Endothelial cell of umbilical vein (primary cell): ENCODE measurements at regions not wholly inside any gene's neighbourhood (a gene's known extent, or its start where the extent isn't known, plus 50 kb on each side); places are given as distances from the start of the nearest gene placed in this dataset.

Experiments
- BruUV-seq: library from RNA; stranded (reverse); fragments of 400-500 nt; replicated peaks from 2 replicates; lab custom pipeline; 2021; lab: Mats Ljungman, UMichigan
- CTCF ChIA-PET: fragments of 300-600, 350-600 bp; sonication (Branson Sonifier 250); formaldehyde crosslinking; loops from one replicate; lab custom pipeline; 2021; ENCODE audit warnings: antibody characterized with exemption, inconsistent platforms; lab: Charles Lee
- POLR2A ChIA-PET: fragments of 300-600, 350-600 bp; sonication (Branson Sonifier 250); formaldehyde crosslinking; loops from one replicate; lab custom pipeline; 2021; ENCODE audit warnings: antibody characterized with exemption, inconsistent platforms; lab: Charles Lee
- DNase-seq: peaks from one replicate; pipeline ENCODE4 v3.0.0-alpha.2; 2011; ENCODE audit warnings: low read depth, low spot score
- FAIRE-seq: peaks from 2 replicates; lab custom pipeline; 2011; peaks lifted over from hg19 to GRCh38; lab: Jason Lieb, UNC
- H2AFZ ChIP-seq: 2 replicates; pipeline ENCODE4 v1.6.0; 2012; ENCODE audit warnings: low read depth, low read length, control low read depth, inconsistent platforms
- H3K27ac ChIP-seq: 2 replicates; pipeline ENCODE4 v1.5.1; 2011; ENCODE audit warnings: low read depth, mild to moderate bottlenecking, control low read depth, low read length, moderate library complexity; ENCODE audit not compliant: insufficient read depth
- H3K27me3 ChIP-seq, 2 experiments: 2 replicates each; pipeline versions ENCODE4 v1.6.0 to v1.6.1; 2011; ENCODE audit warnings: low read length in 2 of 2, mixed read lengths in 1 of 2; ENCODE audit not compliant: control insufficient read depth in 2 of 2, insufficient read depth in 2 of 2
- H3K36me3 ChIP-seq, 2 experiments: 2 replicates in 1 of 2; 3 replicates in 1 of 2; pipeline ENCODE4 v1.5.1; 2011; ENCODE audit warnings: low read length in 2 of 2, mild to moderate bottlenecking in 1 of 2, moderate library complexity in 1 of 2; ENCODE audit not compliant: control insufficient read depth in 2 of 2, insufficient read depth in 2 of 2; ENCODE audit errors: extremely low read depth in 1 of 2
- H3K4me1 ChIP-seq: 3 replicates; pipeline ENCODE4 v1.5.1; 2011; ENCODE audit warnings: mild to moderate bottlenecking, low read length; ENCODE audit not compliant: control insufficient read depth, insufficient read depth; ENCODE audit errors: extremely low read depth
- H3K4me2 ChIP-seq: 2 replicates; pipeline ENCODE4 v1.6.1; 2011; ENCODE audit warnings: low read length, control low read depth, mixed read lengths; ENCODE audit not compliant: insufficient read depth
- H3K4me3 ChIP-seq, 3 experiments: fragments of 200-600 bp in 1 of 3; sonication (generic), shearing (Covaris generic) in 1 of 3; replicated peaks in 1 of 3; 2 replicates each; pipeline ENCODE4 v1.5.1; 2011 to 2016; ENCODE audit warnings: control low read depth in 3 of 3, low read length in 3 of 3, mild to moderate bottlenecking in 2 of 3, inconsistent platforms in 1 of 3, low read depth in 1 of 3, moderate library complexity in 1 of 3; ENCODE audit not compliant: insufficient read depth in 1 of 3
- H3K79me2 ChIP-seq: 2 replicates; pipeline ENCODE4 v1.6.0; 2012; ENCODE audit warnings: low read length, inconsistent platforms; ENCODE audit not compliant: control insufficient read depth, insufficient read depth
- H3K9ac ChIP-seq: replicated peaks from 2 replicates; pipeline ENCODE3; 2011; ENCODE audit warnings: low read length, control low read depth; ENCODE audit not compliant: insufficient read depth; ENCODE audit errors: extremely low read depth
- H3K9me1 ChIP-seq: replicated peaks from 3 replicates; pipeline ENCODE4 v1.6.0; 2011; ENCODE audit warnings: mild to moderate bottlenecking, low read length; ENCODE audit not compliant: control insufficient read depth, insufficient read depth; ENCODE audit errors: extremely low read depth
- H3K9me3 ChIP-seq: replicated peaks from 2 replicates; pipeline ENCODE4 v1.5.1; 2012; ENCODE audit warnings: low read length, inconsistent platforms; ENCODE audit not compliant: control insufficient read depth, insufficient read depth
- H4K20me1 ChIP-seq: replicated peaks from 2 replicates; pipeline ENCODE3; 2011; ENCODE audit warnings: mild to moderate bottlenecking, low read length; ENCODE audit not compliant: control insufficient read depth, insufficient read depth; ENCODE audit errors: extremely low read depth
- EZH2 ChIP-seq: IDR thresholded peaks from 2 replicates; pipeline ENCODE4 v1.6.1; 2012; ENCODE audit warnings: borderline replicate concordance, low read depth, mild to moderate bottlenecking, moderate library complexity, low read length, inconsistent platforms; ENCODE audit not compliant: severe bottlenecking
- FOS ChIP-seq: IDR thresholded peaks from 2 replicates; pipeline ENCODE4 v1.6.1; 2011; ENCODE audit warnings: mild to moderate bottlenecking, low read length, moderate library complexity, borderline replicate concordance; ENCODE audit not compliant: insufficient read depth
- GATA2 ChIP-seq: IDR thresholded peaks from 2 replicates; pipeline ENCODE4 v1.7.0; 2011; ENCODE audit warnings: low read depth, mild to moderate bottlenecking, moderate library complexity, mixed read lengths, low read length; ENCODE audit not compliant: insufficient read length, insufficient read depth
- JUN ChIP-seq: IDR thresholded peaks from 2 replicates; pipeline ENCODE4 v1.6.1; 2011; ENCODE audit warnings: borderline replicate concordance, low read depth; ENCODE audit not compliant: insufficient read length, insufficient read depth
- MAX ChIP-seq: IDR thresholded peaks from 2 replicates; pipeline ENCODE4 v1.6.1; 2011; ENCODE audit not compliant: insufficient read depth, insufficient read length
- MYC ChIP-seq: IDR thresholded peaks from one replicate; pipeline ENCODE4 v1.6.1; 2011; ENCODE audit warnings: mild to moderate bottlenecking, low read depth, low read length
- POLR2A ChIP-seq: IDR thresholded peaks from 2 replicates; pipeline ENCODE4 v1.6.1; 2012; ENCODE audit warnings: low read depth, mild to moderate bottlenecking, control low read depth, low read length
- POLR2AphosphoS5 ChIP-seq: IDR thresholded peaks from 2 replicates; pipeline ENCODE4 v1.6.1; 2012; ENCODE audit warnings: low read depth, mild to moderate bottlenecking, control low read depth, low read length, moderate library complexity; ENCODE audit not compliant: insufficient read depth
- dilution Hi-C: fragments of 300-500 bp; cut with MboI; formaldehyde crosslinking; loops from one replicate; pipeline ENCODE4 v1.15.0; 2019; ENCODE audit warnings: low sequenced_read_pairs; ENCODE audit not compliant: extremely low pct_ligation_motif_present
- intact Hi-C: fragments of 100-400 bp; cut with micrococcal nuclease; formaldehyde crosslinking; loops from one replicate; pipeline ENCODE4 v1.10.0; 2022
- TF ChIP-seq, protein P1 (sequence below), 2 donors: IDR thresholded peaks; 1 replicate in 1 of 2; 2 replicates in 1 of 2; pipeline ENCODE4 v1.5.1; 2011; ENCODE audit warnings: low read length in 2 of 2, mild to moderate bottlenecking in 2 of 2, moderate library complexity in 2 of 2, control low read depth in 1 of 2, inconsistent platforms in 1 of 2, low read depth in 1 of 2; ENCODE audit not compliant: insufficient read depth in 1 of 2; ENCODE audit errors: extremely low read depth in 1 of 2

GRCh38 chr7:114130866-114131265 is 212.1 kb upstream of the PPP1R3A start:
- no peaks in the 10 kb centered on the region for H3K4me1 ChIP-seq
- no peaks in the 10 kb centered on the region for H3K9me1 ChIP-seq
- no peak overlapping the region for H3K4me3 ChIP-seq
- no peak overlapping the region for H3K27ac ChIP-seq
- FAIRE-seq (no peak), DNase-seq (no peak)
- H2AFZ ChIP-seq, result no peak overlapping the region
- TF ChIP-seq MAX, result no peak
- TF ChIP-seq MYC, result no peak
- no peak for TF ChIP-seq POLR2A
- TF ChIP-seq JUN, result no peak
- no peak for TF ChIP-seq EZH2
- TF ChIP-seq, protein P1, sequence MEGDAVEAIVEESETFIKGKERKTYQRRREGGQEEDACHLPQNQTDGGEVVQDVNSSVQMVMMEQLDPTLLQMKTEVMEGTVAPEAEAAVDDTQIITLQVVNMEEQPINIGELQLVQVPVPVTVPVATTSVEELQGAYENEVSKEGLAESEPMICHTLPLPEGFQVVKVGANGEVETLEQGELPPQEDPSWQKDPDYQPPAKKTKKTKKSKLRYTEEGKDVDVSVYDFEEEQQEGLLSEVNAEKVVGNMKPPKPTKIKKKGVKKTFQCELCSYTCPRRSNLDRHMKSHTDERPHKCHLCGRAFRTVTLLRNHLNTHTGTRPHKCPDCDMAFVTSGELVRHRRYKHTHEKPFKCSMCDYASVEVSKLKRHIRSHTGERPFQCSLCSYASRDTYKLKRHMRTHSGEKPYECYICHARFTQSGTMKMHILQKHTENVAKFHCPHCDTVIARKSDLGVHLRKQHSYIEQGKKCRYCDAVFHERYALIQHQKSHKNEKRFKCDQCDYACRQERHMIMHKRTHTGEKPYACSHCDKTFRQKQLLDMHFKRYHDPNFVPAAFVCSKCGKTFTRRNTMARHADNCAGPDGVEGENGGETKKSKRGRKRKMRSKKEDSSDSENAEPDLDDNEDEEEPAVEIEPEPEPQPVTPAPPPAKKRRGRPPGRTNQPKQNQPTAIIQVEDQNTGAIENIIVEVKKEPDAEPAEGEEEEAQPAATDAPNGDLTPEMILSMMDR (IDR thresholded peaks at IDR 0.05; ENCODE audit: extremely low read depth in 1 of 2, insufficient read depth in 1 of 2, low read depth in 1 of 2, low read length in 2 of 2), result no peak
- TF ChIP-seq POLR2AphosphoS5, result no peak
- TF ChIP-seq FOS, result no peak
- TF ChIP-seq GATA2, result no peak
- no peaks in the 10 kb centered on the region for H3K9me3 ChIP-seq
- no peaks in the 10 kb centered on the region for H3K79me2 ChIP-seq
- dilution Hi-C loops (no loop called here), intact Hi-C loops (no loop called here)
- POLR2A ChIA-PET, result no interaction called here
- H3K36me3 ChIP-seq, result no peaks in the 10 kb centered on the region
- CTCF ChIA-PET, result no interaction called here
- no peaks in the 10 kb centered on the region for H3K27me3 ChIP-seq
- H3K9ac ChIP-seq, result no peak overlapping the region
- BruUV-seq, result no TSS peak
- no peak overlapping the region for H3K4me2 ChIP-seq
- no peaks in the 10 kb centered on the region for H4K20me1 ChIP-seq
